ENCODE measurements at regions not wholly inside any gene's neighbourhood (a gene's known extent, or its start where the extent isn't known, plus 50 kb on each side); places are given as distances from the start of the nearest gene placed in this dataset.
"Not testable (repeated sequence)": the region's sequence is repeated elsewhere in the genome, so short reads cannot be mapped to it uniquely, and the experiment has no call there.

- H3K9me3 Mint-ChIP-seq = no peaks in the 10 kb centered on the region
- no peak overlapping the region for H3K4me3 Mint-ChIP-seq
- no peaks in the 10 kb centered on the region for H3K4me1 Mint-ChIP-seq
- H3K36me3 Mint-ChIP-seq (ENCODE audit: low read depth) = no peaks in the 10 kb centered on the region
- DNase-seq = no peak
- TF ChIP-seq, protein P1, sequence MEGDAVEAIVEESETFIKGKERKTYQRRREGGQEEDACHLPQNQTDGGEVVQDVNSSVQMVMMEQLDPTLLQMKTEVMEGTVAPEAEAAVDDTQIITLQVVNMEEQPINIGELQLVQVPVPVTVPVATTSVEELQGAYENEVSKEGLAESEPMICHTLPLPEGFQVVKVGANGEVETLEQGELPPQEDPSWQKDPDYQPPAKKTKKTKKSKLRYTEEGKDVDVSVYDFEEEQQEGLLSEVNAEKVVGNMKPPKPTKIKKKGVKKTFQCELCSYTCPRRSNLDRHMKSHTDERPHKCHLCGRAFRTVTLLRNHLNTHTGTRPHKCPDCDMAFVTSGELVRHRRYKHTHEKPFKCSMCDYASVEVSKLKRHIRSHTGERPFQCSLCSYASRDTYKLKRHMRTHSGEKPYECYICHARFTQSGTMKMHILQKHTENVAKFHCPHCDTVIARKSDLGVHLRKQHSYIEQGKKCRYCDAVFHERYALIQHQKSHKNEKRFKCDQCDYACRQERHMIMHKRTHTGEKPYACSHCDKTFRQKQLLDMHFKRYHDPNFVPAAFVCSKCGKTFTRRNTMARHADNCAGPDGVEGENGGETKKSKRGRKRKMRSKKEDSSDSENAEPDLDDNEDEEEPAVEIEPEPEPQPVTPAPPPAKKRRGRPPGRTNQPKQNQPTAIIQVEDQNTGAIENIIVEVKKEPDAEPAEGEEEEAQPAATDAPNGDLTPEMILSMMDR (IDR thresholded peaks at IDR 0.05) = no peak
- H3K27me3 Mint-ChIP-seq (ENCODE audit: low read depth, poor library complexity) = no peaks in the 10 kb centered on the region
- peak overlapping the region; percentile 64 for H3K27ac Mint-ChIP-seq
Observed at GRCh38 chr3:5768281-5768945, 580.9 kb downstream of the EDEM1 start.

- TF ChIP-seq, protein P1 (IDR thresholded peaks at IDR 0.05) = no peak
- no peak for DNase-seq
- no peaks in the 10 kb centered on the region for H3K27me3 Mint-ChIP-seq (ENCODE audit: low read depth, poor library complexity)
- H3K9me3 Mint-ChIP-seq = no peaks in the 10 kb centered on the region
- no peak overlapping the region for H3K4me3 Mint-ChIP-seq
- no peaks in the 10 kb centered on the region for H3K36me3 Mint-ChIP-seq (ENCODE audit: low read depth)
- no peak overlapping the region for H3K27ac Mint-ChIP-seq
- no peaks in the 10 kb centered on the region for H3K4me1 Mint-ChIP-seq
Observed at GRCh38 chr3:5769825-5770224, 582.3 kb downstream of the EDEM1 start.

DNA sequence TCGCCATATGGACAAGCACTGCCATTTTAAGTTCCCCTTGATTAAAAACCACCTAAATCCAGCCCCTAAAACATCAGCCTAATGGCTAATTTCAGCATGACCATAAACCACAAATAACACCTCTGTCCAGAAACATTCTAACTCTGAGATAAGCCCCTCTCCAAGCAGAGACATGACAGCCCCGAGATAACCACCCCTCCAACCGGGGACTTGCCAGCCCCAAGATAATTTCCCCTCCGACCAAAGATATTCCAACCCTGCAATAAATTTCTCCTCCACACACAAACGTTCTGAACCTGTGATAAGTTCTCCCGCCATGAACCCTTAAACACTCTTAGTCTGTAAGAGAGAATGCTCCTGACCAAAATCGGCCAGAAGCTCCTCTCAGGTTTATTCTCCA is 586.8 kb downstream of the EDEM1 start:
- DNase-seq = no peak
- Mint-ChIP-seq H3K27me3 (ENCODE audit: low read depth, poor library complexity) (no peaks in the 10 kb centered on the region), H3K36me3 (ENCODE audit: low read depth) (no peaks in the 10 kb centered on the region), H3K27ac (peak overlapping the region; percentile 2), H3K9me3 (peaks cover 14% of the 10 kb centered on the region), H3K4me3 (no peak overlapping the region), H3K4me1 (no peaks in the 10 kb centered on the region)
- TF ChIP-seq, protein P1 (IDR thresholded peaks at IDR 0.05) = no peak

DNA sequence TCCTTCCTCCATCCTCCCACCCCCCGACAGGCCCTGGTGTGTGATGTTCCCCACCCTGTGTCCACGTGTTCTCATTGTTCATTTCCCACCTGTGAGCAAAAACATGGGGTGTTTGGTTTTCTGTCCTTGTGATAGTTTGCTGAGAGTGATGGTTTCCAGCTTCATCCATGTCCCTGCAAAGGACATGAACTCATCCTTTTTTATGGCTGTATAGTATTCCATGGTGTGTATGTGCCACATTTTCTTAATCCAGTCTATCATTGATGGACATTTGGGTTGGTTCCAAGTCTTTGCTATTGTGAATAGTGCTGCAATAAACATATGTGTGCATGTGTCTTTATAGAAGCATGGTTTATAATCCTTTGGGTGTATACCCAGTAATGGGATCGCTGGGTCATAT is 587.6 kb downstream of the EDEM1 start:
- H3K27ac Mint-ChIP-seq; H3K4me1 Mint-ChIP-seq; H3K27me3 Mint-ChIP-seq (ENCODE audit: low read depth, poor library complexity); H3K4me3 Mint-ChIP-seq; H3K36me3 Mint-ChIP-seq (ENCODE audit: low read depth); DNase-seq: not testable (repeated sequence)
- peaks cover 14% of the 10 kb centered on the region for H3K9me3 Mint-ChIP-seq

GRCh38 chr3:5784690-5785089 is 597.2 kb downstream of the EDEM1 start:
- H3K4me1 Mint-ChIP-seq = no peaks in the 10 kb centered on the region
- H3K36me3 Mint-ChIP-seq (ENCODE audit: low read depth) = no peaks in the 10 kb centered on the region
- H3K27ac Mint-ChIP-seq = no peak overlapping the region
- TF ChIP-seq, protein P1 (IDR thresholded peaks at IDR 0.05) = no peak
- no peak for DNase-seq
- no peaks in the 10 kb centered on the region for H3K9me3 Mint-ChIP-seq
- H3K4me3 Mint-ChIP-seq = no peak overlapping the region
- H3K27me3 Mint-ChIP-seq (ENCODE audit: low read depth, poor library complexity) = peaks cover 5% of the 10 kb centered on the region

DNA sequence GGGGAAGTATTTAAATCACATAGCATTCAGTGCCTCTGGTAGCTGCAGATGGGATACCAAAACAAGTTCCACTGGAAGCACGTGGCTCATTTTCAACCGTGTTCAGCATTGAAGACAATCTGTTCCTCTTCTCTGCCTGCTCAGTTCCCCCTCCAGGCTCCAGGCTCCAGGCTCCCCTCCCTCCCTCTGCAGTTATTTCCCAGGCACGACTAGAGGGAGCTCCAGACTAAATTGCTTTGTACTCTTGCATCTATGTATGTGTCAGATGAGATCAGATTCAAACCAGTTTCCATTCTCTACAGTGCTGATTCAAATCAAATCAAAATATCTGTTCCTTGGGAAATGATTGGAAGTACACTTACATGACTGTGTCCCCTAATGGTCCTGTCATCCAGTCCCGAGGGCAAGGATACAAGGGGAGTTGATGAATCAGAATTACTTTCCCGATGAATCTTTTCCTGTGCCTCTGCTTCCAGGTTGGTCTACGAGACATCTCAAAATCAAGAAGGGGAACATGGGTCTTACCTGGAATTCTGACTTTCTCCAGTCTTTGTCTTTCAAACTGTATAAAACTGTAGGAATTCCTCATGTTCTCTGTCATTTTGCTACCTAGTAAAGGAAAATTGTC is 600.5 kb downstream of the EDEM1 start:
- Mint-ChIP-seq H3K4me3 (no peak overlapping the region), H3K27me3 (ENCODE audit: low read depth, poor library complexity) (peaks cover 10% of the 10 kb centered on the region), H3K4me1 (no peaks in the 10 kb centered on the region), H3K36me3 (ENCODE audit: low read depth) (no peaks in the 10 kb centered on the region), H3K9me3 (peaks cover 3% of the 10 kb centered on the region), H3K27ac (no peak overlapping the region)
- DNase-seq = peak; percentile 29
- TF ChIP-seq, protein P1 (IDR thresholded peaks at IDR 0.05) = peak; percentile 30

Data from nephron progenitor cell (in vitro differentiated cells).